ENCODE measurements at regions not wholly inside any gene's neighbourhood (a gene's known extent, or its start where the extent isn't known, plus 50 kb on each side); places are given as distances from the start of the nearest gene placed in this dataset.
"Not testable (repeated sequence)": the region's sequence is repeated elsewhere in the genome, so short reads cannot be mapped to it uniquely, and the experiment has no call there.

- no peak for DNase-seq
Measured at GRCh38 chr5:96198356-96199058, 234.5 kb downstream of the PCSK1 start.

- not testable (repeated sequence) for DNase-seq
Measured at GRCh38 chr5:96197767-96198166, 235.3 kb downstream of the PCSK1 start.

- DNase-seq, result no peak
Measured at GRCh38 chr5:96197347-96197746, 235.7 kb upstream of the ELL2 start.

GRCh38 chr5:96196890-96197289 lies 235.2 kb upstream of the ELL2 start:
- DNase-seq, result no peak

GRCh38 chr5:96196407-96196806 lies 234.8 kb upstream of the ELL2 start:
- DNase-seq, result no peak

- DNase-seq, result no peak
Measured at GRCh38 chr5:96195123-96195522, 233.5 kb upstream of the ELL2 start.

GRCh38 chr5:96194593-96194992 lies 232.9 kb upstream of the ELL2 start:
- no peak for DNase-seq

GRCh38 chr5:96193946-96194345 lies 232.3 kb upstream of the ELL2 start:
- DNase-seq, result no peak

GRCh38 chr5:96189987-96190386 lies 228.3 kb upstream of the ELL2 start:
- no peak for DNase-seq

- no peak for DNase-seq
Measured at GRCh38 chr5:96189028-96189826, 227.6 kb upstream of the ELL2 start.

GRCh38 chr5:96187309-96188027 lies 225.8 kb upstream of the ELL2 start:
- DNase-seq, result no peak

- DNase-seq, result not testable (repeated sequence)
Measured at GRCh38 chr5:96184510-96184909, 222.9 kb upstream of the ELL2 start.

- no peak for DNase-seq
Measured at GRCh38 chr5:96180684-96181435, 219.2 kb upstream of the ELL2 start.

GRCh38 chr5:96177303-96177869 lies 215.7 kb upstream of the ELL2 start:
- no peak for DNase-seq

GRCh38 chr5:96176022-96176421 lies 214.4 kb upstream of the ELL2 start:
- DNase-seq, result no peak

- no peak for DNase-seq
Measured at GRCh38 chr5:96175090-96175489, 213.4 kb upstream of the ELL2 start.

- DNase-seq, result no peak
Measured at GRCh38 chr5:96173366-96173765, 211.7 kb upstream of the ELL2 start.

GRCh38 chr5:96172436-96172835 lies 210.8 kb upstream of the ELL2 start:
- DNase-seq, result no peak

- DNase-seq, result not testable (repeated sequence)
Measured at GRCh38 chr5:96171973-96172372, 210.3 kb upstream of the ELL2 start.

- DNase-seq, result not testable (repeated sequence)
Measured at GRCh38 chr5:96170481-96171125, 209.0 kb upstream of the ELL2 start.

GRCh38 chr5:96168833-96169232 lies 207.2 kb upstream of the ELL2 start:
- not testable (repeated sequence) for DNase-seq

- DNase-seq, result no peak
Measured at GRCh38 chr5:96159043-96159442, 197.4 kb upstream of the ELL2 start.

Measured in SHP77 treated with DMSO at 0.1 percent for 48 hours (cell line).